Muscle of arm (tissue), 1 donor: ENCODE measurements at regions not wholly inside any gene's neighbourhood (a gene's known extent, or its start where the extent isn't known, plus 50 kb on each side); places are given as distances from the start of the nearest gene placed in this dataset.
"Not testable (repeated sequence)": the region's sequence is repeated elsewhere in the genome, so short reads cannot be mapped to it uniquely, and the experiment has no call there.

Experiments used
- DNase-seq: peaks from one replicate; pipeline ENCODE4 v3.0.0-alpha.2; 2013

DNA sequence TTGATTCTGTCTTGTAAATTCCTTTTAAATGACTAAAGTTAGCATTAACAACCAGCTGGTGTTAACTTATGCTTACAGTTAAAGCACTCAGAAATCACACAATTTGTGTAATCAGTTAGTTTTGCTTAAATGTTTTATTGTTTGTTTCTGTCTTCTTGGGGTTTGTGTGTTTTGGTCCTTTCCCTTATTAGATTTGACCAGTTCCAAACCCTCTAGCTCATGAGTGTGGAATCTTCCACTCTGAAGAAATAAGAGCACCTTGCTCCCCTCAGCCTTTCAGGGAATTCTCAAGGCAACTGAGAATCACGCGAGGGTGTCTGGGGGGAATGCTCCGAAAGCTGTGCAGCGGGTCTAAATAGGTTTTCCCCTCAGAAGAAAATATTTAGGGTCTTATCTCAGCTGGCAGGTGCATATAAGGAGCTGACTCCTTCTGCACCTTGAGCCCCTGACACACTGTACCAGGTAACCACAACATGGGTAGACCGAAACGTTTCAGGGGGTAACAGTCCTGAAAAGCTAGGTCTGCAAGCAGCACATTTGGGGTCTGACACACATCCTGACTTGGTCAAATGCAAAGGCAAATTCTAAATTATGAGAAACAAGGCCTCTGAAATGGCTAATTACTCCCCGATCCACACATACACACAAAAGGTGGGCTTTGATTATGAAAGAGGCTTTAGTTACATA is 188.1 kb upstream of the ETV3 start:
- no peak for DNase-seq

GRCh38 chr1:157325220-157325619 is 187.0 kb upstream of the ETV3 start:
- DNase-seq, result no peak

- not testable (repeated sequence) for DNase-seq
Observed at GRCh38 chr1:157321972-157322371, 183.8 kb upstream of the ETV3 start.

DNA sequence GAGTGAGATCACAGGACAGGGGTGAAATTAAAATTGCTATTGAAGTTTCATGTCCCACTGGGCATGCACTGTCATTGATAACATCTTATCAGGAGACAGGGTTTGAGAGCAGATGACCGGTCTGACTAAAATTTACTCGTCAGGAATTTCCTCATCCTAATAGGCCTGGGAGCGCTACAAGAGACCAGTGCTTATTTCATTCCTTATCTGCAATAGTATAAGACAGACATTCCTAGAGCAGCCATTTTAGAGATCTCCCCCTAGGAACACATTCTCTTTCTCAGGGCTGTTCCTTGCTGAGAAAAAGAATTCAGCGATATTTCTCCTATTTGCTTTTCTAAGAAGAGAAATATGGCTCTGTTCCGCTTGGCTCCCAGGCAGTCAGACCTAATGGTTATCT is 181.4 kb upstream of the ETV3 start:
- DNase-seq, result no peak

GRCh38 chr1:157317229-157317628 is 179.0 kb upstream of the ETV3 start:
- DNase-seq, result not testable (repeated sequence)

DNA sequence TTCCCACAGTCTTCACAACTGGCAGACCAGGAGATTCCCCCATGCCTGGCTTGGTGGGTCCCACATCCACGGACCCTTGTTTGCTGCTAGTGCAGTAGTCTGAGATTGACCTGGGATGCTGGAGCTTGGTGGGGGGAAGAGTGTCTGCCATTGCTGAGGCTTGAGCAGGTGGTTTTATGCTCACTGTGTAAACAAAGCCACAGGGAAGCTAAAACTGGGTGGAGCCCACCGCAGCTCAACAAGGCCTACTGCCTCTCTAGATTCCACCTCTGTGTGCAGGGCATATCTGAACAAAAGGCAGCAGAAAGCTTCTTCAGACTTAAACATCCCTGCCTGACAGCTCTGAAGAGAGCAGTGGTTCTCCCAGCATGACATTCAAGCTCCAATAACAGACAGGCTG is 177.3 kb upstream of the ETV3 start:
- DNase-seq, result no peak

- DNase-seq, result no peak
Observed at GRCh38 chr1:157314408-157314807, 176.2 kb upstream of the ETV3 start.

DNA sequence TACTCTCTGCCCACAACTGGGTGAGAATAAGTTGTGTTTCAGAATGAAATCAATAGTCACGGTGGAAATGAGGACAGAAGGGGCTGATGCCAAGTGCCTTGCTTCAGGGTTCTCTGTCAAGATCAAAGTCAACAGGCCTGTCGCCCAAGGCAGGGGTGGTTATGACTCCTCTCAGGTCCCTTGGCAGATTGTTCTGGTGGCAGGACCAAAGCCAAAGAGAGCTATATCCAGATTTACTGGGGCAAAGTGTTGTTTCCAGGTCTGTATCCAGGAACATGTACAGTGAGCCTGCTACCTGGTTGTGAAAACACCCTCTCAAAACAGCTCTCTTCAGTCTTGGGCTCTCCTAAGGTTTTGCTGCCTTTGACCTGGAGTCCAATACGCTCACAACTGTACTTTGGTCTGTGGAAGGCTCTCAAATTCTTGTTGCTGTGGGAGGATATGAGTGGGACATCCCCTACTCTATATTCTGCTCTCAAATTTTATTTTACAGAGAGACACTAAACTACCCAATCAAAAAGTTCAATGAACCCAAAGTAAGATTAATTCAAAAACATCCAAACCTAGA is 175.1 kb upstream of the ETV3 start:
- DNase-seq, result no peak

GRCh38 chr1:157312082-157312812 is 174.1 kb upstream of the ETV3 start:
- no peak for DNase-seq

DNA sequence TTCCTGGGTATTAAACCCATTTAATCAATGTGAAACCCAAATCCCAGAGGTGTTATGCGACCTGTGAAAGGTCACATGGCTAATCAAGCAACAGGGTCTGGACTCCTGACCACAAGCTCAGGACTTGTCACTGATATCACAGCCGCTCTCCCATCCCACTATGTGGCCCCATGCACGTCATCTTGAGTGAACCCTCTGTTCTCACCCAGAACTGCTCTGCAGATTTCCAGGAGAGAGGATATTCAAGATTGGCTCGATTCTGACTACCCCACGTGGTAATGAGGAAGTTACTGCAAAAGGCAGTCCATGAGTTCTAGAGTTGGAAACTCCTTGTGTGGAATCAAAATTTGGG is 173.5 kb upstream of the ETV3 start:
- DNase-seq, result no peak

DNA sequence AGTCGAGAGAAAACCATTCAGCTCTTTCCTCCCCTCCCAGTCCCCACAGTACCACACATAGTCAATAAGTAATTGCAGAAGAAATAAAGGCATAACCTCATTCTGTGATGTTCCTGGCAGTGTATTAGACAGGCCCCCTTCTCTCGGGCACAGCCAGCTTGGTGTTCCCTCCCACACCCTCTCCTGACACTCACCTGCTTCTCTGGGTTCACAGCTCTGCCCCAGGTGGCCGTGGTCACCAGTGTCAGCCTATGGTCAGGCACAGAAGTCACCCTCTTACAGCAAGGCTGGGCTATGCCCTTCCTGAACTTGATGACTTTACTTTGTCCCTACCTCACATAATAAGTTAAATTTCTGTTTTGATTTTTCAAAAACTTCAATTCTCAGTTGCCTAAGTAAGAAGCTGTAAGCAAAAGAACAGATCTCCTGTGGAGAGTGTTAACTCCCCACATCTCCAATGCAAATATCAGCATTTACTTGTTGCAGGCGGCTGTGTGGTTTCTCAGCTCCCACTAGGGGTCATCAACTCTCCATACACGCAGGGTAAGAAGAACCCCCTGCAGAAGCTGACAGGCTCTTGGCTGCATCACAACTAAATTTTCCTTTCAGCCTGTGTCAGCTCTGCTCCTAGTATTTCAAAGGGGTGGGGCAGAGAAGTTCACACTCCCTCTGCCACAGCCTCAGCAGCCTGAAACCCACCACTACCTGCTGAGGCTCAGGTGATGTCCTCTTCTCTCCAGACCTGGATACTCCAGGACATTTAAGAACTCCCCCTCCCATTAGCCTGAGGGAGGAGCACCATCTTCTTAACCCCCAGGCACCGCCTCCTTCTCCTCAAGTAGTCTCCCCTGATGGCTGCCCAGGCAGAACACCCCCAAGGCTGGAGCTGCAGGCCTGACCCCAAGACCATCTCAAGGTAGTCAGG is 172.9 kb upstream of the ETV3 start:
- DNase-seq, result not testable (repeated sequence)

- DNase-seq, result no peak
Observed at GRCh38 chr1:157310401-157310800, 172.2 kb upstream of the ETV3 start.

DNA sequence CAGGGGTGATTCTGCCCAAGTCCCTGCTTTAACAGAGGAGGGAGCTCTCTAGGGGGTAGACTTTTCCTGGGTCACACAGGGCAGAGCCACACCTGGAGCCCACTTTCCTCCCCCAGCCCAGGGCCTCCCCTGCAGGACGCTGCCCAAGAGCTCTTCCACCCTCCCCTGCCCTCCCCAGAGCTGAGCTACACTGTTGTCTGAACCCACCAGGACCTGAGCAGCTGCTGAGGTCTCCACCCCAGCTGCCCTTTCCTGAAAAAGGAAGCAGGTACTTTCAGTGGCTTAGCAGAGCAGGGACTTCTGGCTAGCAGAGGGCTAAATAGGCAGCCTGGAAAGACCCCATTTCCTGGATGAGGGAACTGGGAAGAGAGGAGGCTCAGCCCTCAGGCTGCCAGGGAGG is 169.3 kb upstream of the ETV3 start:
- no peak for DNase-seq

- no peak for DNase-seq
Observed at GRCh38 chr1:157306896-157307295, 168.7 kb upstream of the ETV3 start.

DNA sequence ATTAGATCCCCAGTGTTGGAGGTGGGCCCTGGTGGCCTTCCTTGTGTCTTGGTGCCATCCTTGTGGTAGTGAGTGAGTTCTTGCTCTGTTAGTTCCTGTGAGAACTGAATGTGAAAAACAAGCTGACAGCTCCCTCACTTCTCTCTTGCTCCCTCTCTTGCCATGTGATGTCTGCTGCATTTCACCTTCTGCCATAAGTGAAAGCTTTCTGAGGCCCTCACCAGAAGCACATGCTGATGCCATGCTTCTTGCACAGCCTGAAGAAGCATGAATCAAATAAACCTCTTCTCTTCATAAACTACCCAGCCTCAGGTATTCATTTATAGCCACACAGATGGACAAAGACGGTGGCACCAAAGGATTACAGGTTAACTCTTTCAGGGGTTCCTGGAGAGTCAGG is 166.1 kb upstream of the ETV3 start:
- DNase-seq, result no peak

GRCh38 chr1:157302724-157303123 is 164.5 kb upstream of the ETV3 start:
- no peak for DNase-seq

GRCh38 chr1:157302199-157302497 is 164.0 kb upstream of the ETV3 start:
- DNase-seq, result no peak

GRCh38 chr1:157301477-157302198 is 163.4 kb upstream of the ETV3 start:
- DNase-seq, result no peak

- DNase-seq, result not testable (repeated sequence)
Observed at GRCh38 chr1:157294387-157295145, 156.4 kb upstream of the ETV3 start.

DNA sequence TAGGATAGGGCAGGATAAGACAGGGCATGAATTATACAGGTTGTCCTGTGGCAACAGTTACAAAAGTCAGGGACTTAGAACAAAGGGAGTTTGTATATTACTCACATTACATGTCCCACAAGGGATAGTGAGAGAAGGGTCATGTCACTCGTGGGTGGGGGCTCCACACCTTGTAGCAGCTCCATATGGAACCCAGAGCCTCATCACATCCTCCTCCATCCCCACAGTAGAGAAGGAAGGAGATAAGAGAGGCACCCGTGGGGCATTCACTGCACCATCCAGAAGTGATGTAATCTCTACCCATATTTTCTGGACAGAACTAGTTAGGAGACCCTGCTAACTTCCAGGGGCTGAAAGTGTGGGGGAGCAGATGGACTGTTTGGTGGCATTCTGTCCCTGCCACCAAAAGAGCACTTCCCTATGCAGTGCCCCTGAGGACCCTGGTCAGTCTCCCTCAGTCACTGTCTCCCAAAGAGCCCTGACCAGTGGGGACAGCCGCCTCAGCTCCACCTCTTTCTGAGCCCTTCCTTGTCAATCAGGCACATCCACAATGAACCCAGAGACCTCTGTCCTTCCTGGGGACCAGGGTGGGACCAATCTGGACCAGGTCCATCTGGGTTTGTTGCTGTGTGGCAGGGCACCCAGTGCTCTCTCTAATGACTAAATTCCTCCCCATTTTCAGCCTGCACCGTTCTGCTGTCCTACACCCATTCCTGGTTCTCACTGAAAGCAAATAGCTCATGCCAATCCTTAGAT is 154.8 kb upstream of the ETV3 start:
- DNase-seq, result no peak
